K562 (cell line): ENCODE measurements at regions not wholly inside any gene's neighbourhood (a gene's known extent, or its start where the extent isn't known, plus 50 kb on each side); places are given as distances from the start of the nearest gene placed in this dataset.

ENCODE experiments used
- BRF2 ChIP-seq: IDR thresholded peaks from 3 replicates; pipeline ENCODE4 v1.6.1; 2011; ENCODE audit warnings: borderline replicate concordance, mild to moderate bottlenecking; ENCODE audit not compliant: insufficient read length, insufficient read depth
- CBX2 ChIP-seq: fragments of 200-600 bp; sonication (generic); IDR thresholded peaks from one replicate; pipeline ENCODE4 v1.6.1; 2012; ENCODE audit warnings: mild to moderate bottlenecking, low read length, inconsistent platforms; ENCODE audit not compliant: insufficient read depth, poor library complexity, severe bottlenecking
- ELF1 ChIP-seq: fragments of 200-800 bp; sonication (Bioruptor generic); IDR thresholded peaks from 2 replicates; pipeline ENCODE4 v1.6.1; 2016; ENCODE audit warnings: missing genetic modification characterization, missing compliant biosample characterization
- ERF ChIP-seq: fragments of 450-650 bp; formaldehyde crosslinking; IDR thresholded peaks from 2 replicates; pipeline ENCODE4 v1.4.0; 2020; ENCODE audit warnings: mild to moderate bottlenecking, mixed read lengths
- GATA2 ChIP-seq: sonication (generic); formaldehyde crosslinking; IDR thresholded peaks from 2 replicates; pipeline ENCODE4 v1.4.0; 2020; ENCODE audit warnings: mild to moderate bottlenecking, missing genetic modification reagents
- HBP1 ChIP-seq: fragments of 450-650 bp; formaldehyde crosslinking; IDR thresholded peaks from 2 replicates; pipeline ENCODE4 v1.4.0; 2022; ENCODE audit warnings: missing genetic modification characterization
- HMG20A ChIP-seq: fragments of 450-650 bp; formaldehyde crosslinking; conservative IDR thresholded peaks from 2 replicates; pipeline ENCODE4 v1.4.0; 2020; ENCODE audit warnings: mild to moderate bottlenecking, mixed read lengths
- HNRNPUL1 ChIP-seq: fragments of 200-400 bp; formaldehyde crosslinking; IDR thresholded peaks from 2 replicates; pipeline ENCODE4 v1.6.1; 2017; ENCODE audit warnings: low read length
- SMARCA5 ChIP-seq: fragments of 450-650 bp; IDR thresholded peaks from 2 replicates; pipeline ENCODE4 v1.6.1; 2016
- TBP ChIP-seq: optimal IDR thresholded peaks from 2 replicates; pipeline ENCODE3; 2011; ENCODE audit warnings: low read depth, low read length, improper control_type of control experiment
- THRAP3 ChIP-seq: fragments of 450-650 bp; IDR thresholded peaks from 2 replicates; pipeline ENCODE4 v1.6.1; 2016; ENCODE audit warnings: mild to moderate bottlenecking, inconsistent platforms, borderline replicate concordance
- ZBTB7A ChIP-seq: IDR thresholded peaks from 2 replicates; pipeline ENCODE4 v1.6.1; 2011; ENCODE audit warnings: low read depth, mild to moderate bottlenecking, low read length, moderate library complexity, borderline replicate concordance; ENCODE audit not compliant: control insufficient read depth
- ZFP91 ChIP-seq: sonication (generic); formaldehyde crosslinking; IDR thresholded peaks from 2 replicates; pipeline ENCODE4 v1.8.0; 2022; ENCODE audit warnings: mild to moderate bottlenecking, missing genetic modification reagents
- ZNF212 ChIP-seq: fragments of 450-650 bp; formaldehyde crosslinking; IDR thresholded peaks from 2 replicates; pipeline ENCODE4 v1.4.0; 2020; ENCODE audit warnings: mild to moderate bottlenecking
- ZNF449 ChIP-seq: fragments of 250-450 bp; sonication (Bioruptor Pico); IDR thresholded peaks from 2 replicates; pipeline ENCODE4 v1.8.0; 2022; ENCODE audit warnings: moderate library complexity, mild to moderate bottlenecking, inconsistent platforms
- ZSCAN29 ChIP-seq: fragments of 450-650 bp; IDR thresholded peaks from 2 replicates; pipeline ENCODE4 v1.6.1; 2017
- TF ChIP-seq, protein P1 (sequence below): fragments of 450-650 bp; IDR thresholded peaks from 2 replicates; pipeline ENCODE4 v1.6.1; 2016; ENCODE audit warnings: missing biosample characterization, missing genetic modification characterization
- TF ChIP-seq, protein P2 (sequence below): sonication (generic); formaldehyde crosslinking; IDR thresholded peaks from 2 replicates; pipeline ENCODE4 v1.8.0; 2022; ENCODE audit warnings: mild to moderate bottlenecking, missing genetic modification reagents

GRCh38 chr6:27806981-27807440, 105.2 kb downstream of the OR2B2 start (continued):
- TF ChIP-seq ELF1 (tag) (peak; percentile 73), CBX2 (no peak), ZBTB7A (no peak; the same call in 1 of the 2 replicates), ZNF449 (no peak), HMG20A (CRISPR knock-in tag) (no peak), ERF (CRISPR knock-in tag) (0 out of 2 replicates have a peak, but pooled peaks have one; percentile 40), SMARCA5 (no peak), ZSCAN29 (no peak), ZNF212 (no peak), HNRNPUL1 (0 out of 2 replicates have a peak, but pooled peaks have one; percentile 88), THRAP3 (no peak), BRF2 (no peak), ZFP91 (CRISPR knock-in tag) (no peak), HBP1 (0 out of 2 replicates have a peak, but pooled peaks have one; percentile 15), GATA2 (CRISPR knock-in tag) (no peak), TBP (no peak)
- TF ChIP-seq, protein P1, sequence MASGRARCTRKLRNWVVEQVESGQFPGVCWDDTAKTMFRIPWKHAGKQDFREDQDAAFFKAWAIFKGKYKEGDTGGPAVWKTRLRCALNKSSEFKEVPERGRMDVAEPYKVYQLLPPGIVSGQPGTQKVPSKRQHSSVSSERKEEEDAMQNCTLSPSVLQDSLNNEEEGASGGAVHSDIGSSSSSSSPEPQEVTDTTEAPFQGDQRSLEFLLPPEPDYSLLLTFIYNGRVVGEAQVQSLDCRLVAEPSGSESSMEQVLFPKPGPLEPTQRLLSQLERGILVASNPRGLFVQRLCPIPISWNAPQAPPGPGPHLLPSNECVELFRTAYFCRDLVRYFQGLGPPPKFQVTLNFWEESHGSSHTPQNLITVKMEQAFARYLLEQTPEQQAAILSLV (tag): peak; percentile 83
- TF ChIP-seq, protein P2, sequence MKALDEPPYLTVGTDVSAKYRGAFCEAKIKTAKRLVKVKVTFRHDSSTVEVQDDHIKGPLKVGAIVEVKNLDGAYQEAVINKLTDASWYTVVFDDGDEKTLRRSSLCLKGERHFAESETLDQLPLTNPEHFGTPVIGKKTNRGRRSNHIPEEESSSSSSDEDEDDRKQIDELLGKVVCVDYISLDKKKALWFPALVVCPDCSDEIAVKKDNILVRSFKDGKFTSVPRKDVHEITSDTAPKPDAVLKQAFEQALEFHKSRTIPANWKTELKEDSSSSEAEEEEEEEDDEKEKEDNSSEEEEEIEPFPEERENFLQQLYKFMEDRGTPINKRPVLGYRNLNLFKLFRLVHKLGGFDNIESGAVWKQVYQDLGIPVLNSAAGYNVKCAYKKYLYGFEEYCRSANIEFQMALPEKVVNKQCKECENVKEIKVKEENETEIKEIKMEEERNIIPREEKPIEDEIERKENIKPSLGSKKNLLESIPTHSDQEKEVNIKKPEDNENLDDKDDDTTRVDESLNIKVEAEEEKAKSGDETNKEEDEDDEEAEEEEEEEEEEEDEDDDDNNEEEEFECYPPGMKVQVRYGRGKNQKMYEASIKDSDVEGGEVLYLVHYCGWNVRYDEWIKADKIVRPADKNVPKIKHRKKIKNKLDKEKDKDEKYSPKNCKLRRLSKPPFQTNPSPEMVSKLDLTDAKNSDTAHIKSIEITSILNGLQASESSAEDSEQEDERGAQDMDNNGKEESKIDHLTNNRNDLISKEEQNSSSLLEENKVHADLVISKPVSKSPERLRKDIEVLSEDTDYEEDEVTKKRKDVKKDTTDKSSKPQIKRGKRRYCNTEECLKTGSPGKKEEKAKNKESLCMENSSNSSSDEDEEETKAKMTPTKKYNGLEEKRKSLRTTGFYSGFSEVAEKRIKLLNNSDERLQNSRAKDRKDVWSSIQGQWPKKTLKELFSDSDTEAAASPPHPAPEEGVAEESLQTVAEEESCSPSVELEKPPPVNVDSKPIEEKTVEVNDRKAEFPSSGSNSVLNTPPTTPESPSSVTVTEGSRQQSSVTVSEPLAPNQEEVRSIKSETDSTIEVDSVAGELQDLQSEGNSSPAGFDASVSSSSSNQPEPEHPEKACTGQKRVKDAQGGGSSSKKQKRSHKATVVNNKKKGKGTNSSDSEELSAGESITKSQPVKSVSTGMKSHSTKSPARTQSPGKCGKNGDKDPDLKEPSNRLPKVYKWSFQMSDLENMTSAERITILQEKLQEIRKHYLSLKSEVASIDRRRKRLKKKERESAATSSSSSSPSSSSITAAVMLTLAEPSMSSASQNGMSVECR (CRISPR knock-in tag): no peak; the same call in 1 of the 2 replicates
